ENCODE measurements at regions not wholly inside any gene's neighbourhood (a gene's known extent, or its start where the extent isn't known, plus 50 kb on each side); places are given as distances from the start of the nearest gene placed in this dataset.

GRCh38 chr2:240224676-240225075, 84.2 kb upstream of the OTOS start:
- TF ChIP-seq GATA3 (IDR thresholded peaks at IDR 0.05; ENCODE audit: low read depth, low read length) (no peak), GATA2 (IDR thresholded peaks at IDR 0.05; ENCODE audit: low read depth, low read length) (no peak)

All from SH-SY5Y (cell line).